OCI-LY7 (cell line): ENCODE measurements at regions not wholly inside any gene's neighbourhood (a gene's known extent, or its start where the extent isn't known, plus 50 kb on each side); places are given as distances from the start of the nearest gene placed in this dataset.

Source experiments
- BruUV-seq: library from RNA; stranded (reverse); fragments of 400-500 nt; replicated peaks from 2 replicates; lab custom pipeline; 2021; lab: Mats Ljungman, UMichigan
- CTCF ChIA-PET: fragments of 300-600 bp; sonication (Branson Sonifier 250); formaldehyde crosslinking; loops from one replicate; lab custom pipeline; 2022; ENCODE audit warnings: antibody characterized with exemption; ENCODE audit not compliant: unreplicated experiment; lab: Charles Lee
- POLR2A ChIA-PET: fragments of 300-600 bp; sonication (Branson Sonifier 250); formaldehyde crosslinking; loops from one replicate; lab custom pipeline; 2022; ENCODE audit warnings: antibody characterized with exemption; lab: Charles Lee
- DNase-seq: peaks from one replicate; pipeline ENCODE4 v3.0.0-alpha.2; 2015; ENCODE audit warnings: low spot score
- H2AFZ ChIP-seq: fragments of 200-600 bp; sonication (generic), shearing (Covaris generic); 2 replicates; pipeline ENCODE4 v1.6.1; 2014; ENCODE audit warnings: mild to moderate bottlenecking, antibody characterized with exemption, low read length, moderate library complexity
- H3K27ac ChIP-seq: fragments of 200-600 bp; sonication (generic); 2 replicates; pipeline ENCODE4 v1.5.1; 2014; ENCODE audit warnings: mixed run types, low read depth, mild to moderate bottlenecking, moderate library complexity, low read length, inconsistent platforms; ENCODE audit not compliant: poor library complexity, severe bottlenecking
- H3K36me3 ChIP-seq: fragments of 200-600 bp; sonication (generic); 2 replicates; pipeline ENCODE4 v1.6.1; 2014; ENCODE audit warnings: mild to moderate bottlenecking, antibody characterized with exemption, low read length, moderate library complexity, mixed read lengths; ENCODE audit not compliant: insufficient read depth
- H3K4me1 ChIP-seq: fragments of 200-600 bp; sonication (generic); 2 replicates; pipeline ENCODE4 v1.5.1; 2014; ENCODE audit warnings: mild to moderate bottlenecking, low read length; ENCODE audit not compliant: insufficient read depth, poor library complexity, severe bottlenecking
- H3K4me2 ChIP-seq: fragments of 200-600 bp; sonication (generic); 2 replicates; pipeline ENCODE4 v1.6.1; 2014; ENCODE audit warnings: mild to moderate bottlenecking, low read length
- H3K4me3 ChIP-seq: fragments of 200-600 bp; sonication (generic); 2 replicates; pipeline ENCODE4 v1.5.1; 2014; ENCODE audit warnings: mild to moderate bottlenecking, low read depth, low read length; ENCODE audit not compliant: poor library complexity, severe bottlenecking
- H3K79me2 ChIP-seq: fragments of 200-600 bp; sonication (generic); 2 replicates; pipeline ENCODE4 v1.6.1; 2016; ENCODE audit warnings: low read depth, mild to moderate bottlenecking, low read length, moderate library complexity, mixed read lengths; ENCODE audit not compliant: insufficient read depth
- H3K9me2 ChIP-seq: fragments of 200-600 bp; sonication (generic); 2 replicates; pipeline ENCODE4 v1.6.1; 2016; ENCODE audit warnings: mild to moderate bottlenecking, low read length, mixed read lengths; ENCODE audit not compliant: insufficient read depth
- H3K9me3 ChIP-seq: fragments of 200-600 bp; sonication (generic); 2 replicates; pipeline ENCODE4 v1.6.1; 2014; ENCODE audit warnings: mild to moderate bottlenecking, mixed run types, low read length, mixed read lengths
- H4K20me1 ChIP-seq: fragments of 200-600 bp; sonication (generic); 2 replicates; pipeline ENCODE4 v1.6.1; 2014; ENCODE audit warnings: mild to moderate bottlenecking, antibody characterized with exemption, low read length, moderate library complexity, mixed read lengths; ENCODE audit not compliant: insufficient read depth
- EZH2phosphoT487 ChIP-seq: fragments of 200-600 bp; sonication (generic); IDR thresholded peaks from 2 replicates; pipeline ENCODE4 v1.6.1; 2018; ENCODE audit warnings: low read depth, borderline replicate concordance, mild to moderate bottlenecking, mixed run types, antibody characterized with exemption, low read length, moderate library complexity, mixed read lengths
- intact Hi-C: fragments of 100-400 bp; cut with micrococcal nuclease; formaldehyde crosslinking; loops from one replicate; pipeline ENCODE4 v1.10.0; 2022; ENCODE audit not compliant: unreplicated experiment
- TF ChIP-seq, protein P1 (sequence below): fragments of 200-600 bp; sonication (generic); conservative IDR thresholded peaks from 2 replicates; pipeline ENCODE4 v1.5.1; 2014; ENCODE audit warnings: mild to moderate bottlenecking, antibody characterized with exemption, low read length, moderate library complexity, mixed read lengths

DNA sequence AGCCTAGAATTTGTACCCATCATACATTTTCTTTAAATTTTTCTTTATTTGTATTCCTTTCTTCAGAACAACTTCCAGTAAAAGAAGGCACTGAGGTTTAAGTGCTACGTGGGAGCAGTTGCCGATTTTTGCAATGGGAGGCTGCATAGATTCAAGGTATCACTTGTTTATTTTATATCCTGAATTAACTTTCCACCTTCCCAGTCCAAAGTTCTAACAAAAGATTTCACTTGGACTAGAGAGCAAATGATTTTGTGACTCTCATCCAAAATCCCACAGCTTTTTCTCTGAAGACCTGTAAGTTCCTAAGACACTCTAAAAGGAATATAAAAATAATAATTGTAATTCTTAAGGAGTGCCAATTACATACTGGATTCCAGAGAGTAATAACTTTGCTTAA lies 139.1 kb upstream of the SPRY4 start:
- Histone ChIP-seq H3K79me2 (no peaks in the 10 kb centered on the region), H2AFZ (no peak overlapping the region), H4K20me1 (no peaks in the 10 kb centered on the region), H3K4me2 (no peak overlapping the region), H3K9me3 (no peaks in the 10 kb centered on the region), H3K9me2 (no peaks in the 10 kb centered on the region), H3K4me1 (no peaks in the 10 kb centered on the region), H3K27ac (no peak overlapping the region), H3K4me3 (no peak overlapping the region), H3K36me3 (no peaks in the 10 kb centered on the region)
- intact Hi-C loops = no loop called here
- CTCF ChIA-PET = no interaction called here
- TF ChIP-seq, protein P1, sequence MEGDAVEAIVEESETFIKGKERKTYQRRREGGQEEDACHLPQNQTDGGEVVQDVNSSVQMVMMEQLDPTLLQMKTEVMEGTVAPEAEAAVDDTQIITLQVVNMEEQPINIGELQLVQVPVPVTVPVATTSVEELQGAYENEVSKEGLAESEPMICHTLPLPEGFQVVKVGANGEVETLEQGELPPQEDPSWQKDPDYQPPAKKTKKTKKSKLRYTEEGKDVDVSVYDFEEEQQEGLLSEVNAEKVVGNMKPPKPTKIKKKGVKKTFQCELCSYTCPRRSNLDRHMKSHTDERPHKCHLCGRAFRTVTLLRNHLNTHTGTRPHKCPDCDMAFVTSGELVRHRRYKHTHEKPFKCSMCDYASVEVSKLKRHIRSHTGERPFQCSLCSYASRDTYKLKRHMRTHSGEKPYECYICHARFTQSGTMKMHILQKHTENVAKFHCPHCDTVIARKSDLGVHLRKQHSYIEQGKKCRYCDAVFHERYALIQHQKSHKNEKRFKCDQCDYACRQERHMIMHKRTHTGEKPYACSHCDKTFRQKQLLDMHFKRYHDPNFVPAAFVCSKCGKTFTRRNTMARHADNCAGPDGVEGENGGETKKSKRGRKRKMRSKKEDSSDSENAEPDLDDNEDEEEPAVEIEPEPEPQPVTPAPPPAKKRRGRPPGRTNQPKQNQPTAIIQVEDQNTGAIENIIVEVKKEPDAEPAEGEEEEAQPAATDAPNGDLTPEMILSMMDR = no peak
- TF ChIP-seq EZH2phosphoT487 = no peak
- POLR2A ChIA-PET = no interaction called here
- BruUV-seq = no TSS peak
- DNase-seq = no peak

DNA sequence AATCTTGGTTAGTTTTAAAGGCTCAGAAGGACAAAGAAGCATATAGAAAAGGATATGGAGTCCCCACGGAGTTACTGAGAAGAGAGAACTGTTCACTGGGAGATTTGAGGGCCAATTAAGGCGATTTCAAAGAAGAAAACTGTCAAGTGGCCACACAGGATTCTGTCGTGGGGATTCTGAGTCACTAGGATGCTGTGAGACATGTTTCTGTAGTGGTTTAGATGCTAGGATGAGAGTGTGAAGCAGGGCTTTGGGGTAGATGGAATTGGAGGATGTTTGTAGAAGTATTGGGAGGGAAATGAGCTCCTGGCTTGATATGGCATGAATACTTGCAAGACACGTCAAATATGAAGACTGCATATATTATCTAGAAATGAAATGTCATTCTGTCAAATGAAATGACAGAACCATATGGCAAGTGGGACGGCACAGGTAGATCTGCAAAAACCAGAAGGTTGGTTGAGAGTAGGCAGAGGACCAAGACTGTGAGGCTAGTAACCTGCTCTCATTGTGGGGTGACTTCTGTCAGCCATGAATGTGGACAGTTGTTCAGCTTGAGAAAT lies 136.3 kb upstream of the SPRY4 start:
- BruUV-seq = no TSS peak
- POLR2A ChIA-PET = interaction anchor here (0.7 kb wide), 1 partner anchor 358 kb away, joined by 3 read pairs; no protein-coding TSS in a partner anchor
- DNase-seq = no peak
- no peak overlapping the region for H3K4me2 ChIP-seq
- TF ChIP-seq, protein P1 = no peak
- no peak for TF ChIP-seq EZH2phosphoT487
- H3K79me2 ChIP-seq = no peaks in the 10 kb centered on the region
- H3K4me3 ChIP-seq = no peak overlapping the region
- H4K20me1 ChIP-seq = no peaks in the 10 kb centered on the region
- no peaks in the 10 kb centered on the region for H3K9me3 ChIP-seq
- no peaks in the 10 kb centered on the region for H3K9me2 ChIP-seq
- CTCF ChIA-PET = no interaction called here
- H2AFZ ChIP-seq = no peak overlapping the region
- no peak overlapping the region for H3K27ac ChIP-seq
- intact Hi-C loops = no loop called here
- H3K4me1 ChIP-seq = no peaks in the 10 kb centered on the region
- H3K36me3 ChIP-seq = no peaks in the 10 kb centered on the region

DNA sequence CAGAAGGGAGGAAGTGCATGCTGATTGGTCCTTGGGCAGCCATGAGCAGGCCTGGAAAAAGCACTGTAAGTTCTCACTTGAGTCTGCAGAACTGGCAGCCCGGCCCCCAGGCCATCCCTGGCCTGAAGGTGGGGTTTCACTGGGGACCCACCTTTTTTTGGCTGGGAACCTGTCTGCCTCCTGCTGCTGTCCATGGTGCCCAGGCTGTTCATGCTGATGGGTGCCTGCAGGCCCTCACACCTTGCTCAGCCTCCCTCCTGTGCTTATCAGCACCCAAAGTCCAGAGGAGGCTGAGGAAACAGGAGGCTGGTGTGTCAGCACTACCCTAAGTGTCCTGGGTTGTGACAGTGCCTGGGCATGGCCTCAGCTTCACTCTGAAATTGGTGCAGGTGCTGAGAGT lies 134.4 kb upstream of the SPRY4 start:
- no peak overlapping the region for H2AFZ ChIP-seq
- no TSS peak for BruUV-seq
- no peak overlapping the region for H3K4me2 ChIP-seq
- ChIA-PET CTCF (no interaction called here), POLR2A (no interaction called here)
- intact Hi-C loops = no loop called here
- H3K4me1 ChIP-seq = no peaks in the 10 kb centered on the region
- no peak for DNase-seq
- TF ChIP-seq, protein P1 = no peak
- no peak for TF ChIP-seq EZH2phosphoT487
- no peaks in the 10 kb centered on the region for H3K36me3 ChIP-seq
- no peak overlapping the region for H3K27ac ChIP-seq
- no peaks in the 10 kb centered on the region for H3K9me3 ChIP-seq
- no peak overlapping the region for H3K4me3 ChIP-seq
- H4K20me1 ChIP-seq = no peaks in the 10 kb centered on the region
- no peaks in the 10 kb centered on the region for H3K9me2 ChIP-seq
- H3K79me2 ChIP-seq = no peaks in the 10 kb centered on the region
